ENCODE measurements at regions not wholly inside any gene's neighbourhood (a gene's known extent, or its start where the extent isn't known, plus 50 kb on each side); places are given as distances from the start of the nearest gene placed in this dataset.

GRCh38 chr10:107481224-107481623 lies 316.7 kb upstream of the SORCS1 start:
- in situ Hi-C loops (cut with HindIII; ENCODE audit: low pct_unique_long_range_greater_than_20kb, low sequenced_read_pairs), result no loop called here
- intact Hi-C loops (cut with micrococcal nuclease; ENCODE audit: unreplicated experiment), result no loop called here
- CTCF ChIA-PET, result no interaction called here
- Histone ChIP-seq H3K9me3 (ENCODE audit: control insufficient read depth, insufficient read depth, low read depth, low read length) (no peaks in the 10 kb centered on the region), H3K27ac (ENCODE audit: low read length) (no peak overlapping the region), H3K36me3 (ENCODE audit: control insufficient read depth, insufficient read depth, low read length) (no peaks in the 10 kb centered on the region), H3K27me3 (ENCODE audit: control insufficient read depth, insufficient read depth, low read length) (no peaks in the 10 kb centered on the region), H3K4me1 (ENCODE audit: control insufficient read depth, insufficient read depth, low read length) (no peaks in the 10 kb centered on the region), H3K4me3 (ENCODE audit: low read depth in 2 of 2, low read length in 2 of 2) (no peak overlapping the region)
- no peak for DNase-seq (ENCODE audit: low read depth, low spot score)
- TF ChIP-seq CTCF (IDR thresholded peaks at IDR 0.05) (no peak), REST (IDR thresholded peaks at IDR 0.05; ENCODE audit: insufficient read depth in 1 of 2, low read depth in 2 of 2, low read length in 1 of 2) (no peak), TCF7L2 (IDR thresholded peaks at IDR 0.05; ENCODE audit: low read depth, low read length) (no peak), POLR2AphosphoS5 (IDR thresholded peaks at IDR 0.05; ENCODE audit: low read depth, low read length) (no peak), SIN3A (IDR thresholded peaks at IDR 0.05; ENCODE audit: borderline replicate concordance, insufficient read depth, low read depth, low read length) (no peak)
- POLR2A ChIA-PET, result no interaction called here
- ATAC-seq, result no peak
- no TSS peak for BruUV-seq (replicated peaks)

GRCh38 chr10:107480781-107481180 lies 316.3 kb upstream of the SORCS1 start:
- intact Hi-C loops (cut with micrococcal nuclease; ENCODE audit: unreplicated experiment), result no loop called here

More at GRCh38 chr10:107480781-107481180, 316.3 kb upstream of the SORCS1 start:
- in situ Hi-C loops (cut with HindIII; ENCODE audit: low pct_unique_long_range_greater_than_20kb, low sequenced_read_pairs), result no loop called here
- no peak for DNase-seq (ENCODE audit: low read depth, low spot score)
- Histone ChIP-seq H3K9me3 (ENCODE audit: control insufficient read depth, insufficient read depth, low read depth, low read length) (no peaks in the 10 kb centered on the region), H3K4me1 (ENCODE audit: control insufficient read depth, insufficient read depth, low read length) (no peaks in the 10 kb centered on the region), H3K27ac (ENCODE audit: low read length) (no peak overlapping the region), H3K36me3 (ENCODE audit: control insufficient read depth, insufficient read depth, low read length) (no peaks in the 10 kb centered on the region), H3K4me3 (ENCODE audit: low read depth in 2 of 2, low read length in 2 of 2) (no peak overlapping the region), H3K27me3 (ENCODE audit: control insufficient read depth, insufficient read depth, low read length) (no peaks in the 10 kb centered on the region)
- ATAC-seq, result no peak
- no TSS peak for BruUV-seq (replicated peaks)
- POLR2A ChIA-PET, result no interaction called here
- TF ChIP-seq SIN3A (IDR thresholded peaks at IDR 0.05; ENCODE audit: borderline replicate concordance, insufficient read depth, low read depth, low read length), result no peak
- TF ChIP-seq TCF7L2 (IDR thresholded peaks at IDR 0.05; ENCODE audit: low read depth, low read length), result no peak
- no peak for TF ChIP-seq POLR2AphosphoS5 (IDR thresholded peaks at IDR 0.05; ENCODE audit: low read depth, low read length)
- no peak for TF ChIP-seq CTCF (IDR thresholded peaks at IDR 0.05)
- no peak for TF ChIP-seq REST (IDR thresholded peaks at IDR 0.05; ENCODE audit: insufficient read depth in 1 of 2, low read depth in 2 of 2, low read length in 1 of 2)
- CTCF ChIA-PET, result no interaction called here

Measured in Panc1 (cell line).